Gastrocnemius medialis (tissue), 4 donors: ENCODE measurements at regions not wholly inside any gene's neighbourhood (a gene's known extent, or its start where the extent isn't known, plus 50 kb on each side); places are given as distances from the start of the nearest gene placed in this dataset.

Experiments
- ATAC-seq, 2 donors: fragments of 150-250 bp; one replicate each; pipeline ENCODE4 v1.9.1; 2016
- DNase-seq, 2 donors: peaks; one replicate each; pipeline ENCODE4 v3.0.0-alpha.2; 2019
- H3K27ac ChIP-seq, 4 donors: fragments of 200-600 bp; sonication (generic); 1 replicate in 1 of 4; 2 replicates in 3 of 4; pipeline ENCODE4 v1.5.1; 2016 to 2018; ENCODE audit warnings: mild to moderate bottlenecking in 2 of 4, moderate library complexity in 1 of 4
- H3K27me3 ChIP-seq, 3 donors: fragments of 200-600 bp; sonication (generic) in 2 of 3; 1 replicate in 1 of 3; 2 replicates in 2 of 3; pipeline versions ENCODE4 v1.5.1 to v1.6.0; 2016 to 2019; ENCODE audit warnings: mild to moderate bottlenecking in 1 of 3, moderate library complexity in 1 of 3
- H3K36me3 ChIP-seq, 2 donors: fragments of 200-600 bp; sonication (generic) in 1 of 2; one replicate each; pipeline ENCODE4 v1.5.1; 2017 to 2018
- H3K4me1 ChIP-seq, 2 donors: fragments of 200-600 bp; sonication (generic) in 1 of 2; one replicate each; pipeline ENCODE4 v1.5.1; 2016 to 2017; ENCODE audit warnings: mild to moderate bottlenecking in 2 of 2
- H3K4me3 ChIP-seq, 4 donors: fragments of 200-600 bp; sonication (generic) in 3 of 4; 1 replicate in 1 of 4; 2 replicates in 3 of 4; pipeline ENCODE4 v1.5.1; 2016 to 2019; ENCODE audit warnings: mild to moderate bottlenecking in 2 of 4
- H3K9me3 ChIP-seq, 3 donors: fragments of 200-600 bp; sonication (generic) in 2 of 3; 1 replicate in 1 of 3; 2 replicates in 2 of 3; pipeline ENCODE4 v1.5.1; 2016 to 2019
- POLR2A ChIP-seq, 2 donors: fragments of 450-650 bp; IDR thresholded peaks; one replicate each; pipeline ENCODE4 v1.6.1; 2017; ENCODE audit warnings: antibody characterized with exemption in 2 of 2, mild to moderate bottlenecking in 2 of 2, moderate library complexity in 2 of 2
- in situ Hi-C, 4 donors: fragments of 200-750 bp; cut with MboI; loops; one replicate each; pipeline versions ENCODE4 v1.15.0 to v1.8.0; 2017; ENCODE audit warnings: low sequenced_read_pairs in 4 of 4
- intact Hi-C: fragments of 100-400 bp; cut with DNase I; formaldehyde crosslinking; loops from one replicate; pipeline ENCODE4 v1.15.1; 2023; ENCODE audit warnings: low total_unique reads
- TF ChIP-seq, protein P1 (sequence below), 5 experiments: fragments of 450-650 bp in 3 of 5; fragments of 200-600 bp in 2 of 5; sonication (generic) in 2 of 5; IDR thresholded peaks in 4 of 5; conservative IDR thresholded peaks in 1 of 5; 1 replicate in 4 of 5; 2 replicates in 1 of 5; pipeline ENCODE4 v1.5.1; 2016 to 2019; ENCODE audit warnings: antibody characterized with exemption in 5 of 5, mild to moderate bottlenecking in 3 of 5, moderate library complexity in 3 of 5

DNA sequence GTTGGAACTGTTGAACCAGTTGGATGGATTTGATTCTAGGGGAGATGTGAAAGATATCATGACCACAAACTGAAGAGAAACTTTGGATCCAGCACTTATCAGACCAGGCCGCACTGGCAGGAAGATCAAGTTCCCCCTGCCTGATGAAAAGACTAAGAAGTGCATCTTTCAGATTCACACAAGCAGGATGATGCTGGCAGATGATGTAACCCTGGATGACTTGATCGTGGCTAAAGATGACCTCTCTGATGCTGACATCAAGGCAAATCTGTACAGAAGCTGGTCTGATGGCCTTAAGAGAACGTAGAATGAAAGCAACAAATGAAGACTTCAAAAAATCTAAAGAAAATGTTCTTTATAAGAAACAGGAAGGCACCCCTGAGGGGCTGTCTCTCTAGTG lies 72.8 kb upstream of the CDYL start:
- H3K4me1 ChIP-seq: no peaks in the 10 kb centered on the region
- H3K4me3 ChIP-seq: no peak overlapping the region
- DNase-seq (no peak), ATAC-seq (no peak)
- H3K27ac ChIP-seq: no peak overlapping the region
- no peaks in the 10 kb centered on the region for H3K9me3 ChIP-seq
- no peak for TF ChIP-seq POLR2A (IDR thresholded peaks at IDR 0.05)
- TF ChIP-seq, protein P1, sequence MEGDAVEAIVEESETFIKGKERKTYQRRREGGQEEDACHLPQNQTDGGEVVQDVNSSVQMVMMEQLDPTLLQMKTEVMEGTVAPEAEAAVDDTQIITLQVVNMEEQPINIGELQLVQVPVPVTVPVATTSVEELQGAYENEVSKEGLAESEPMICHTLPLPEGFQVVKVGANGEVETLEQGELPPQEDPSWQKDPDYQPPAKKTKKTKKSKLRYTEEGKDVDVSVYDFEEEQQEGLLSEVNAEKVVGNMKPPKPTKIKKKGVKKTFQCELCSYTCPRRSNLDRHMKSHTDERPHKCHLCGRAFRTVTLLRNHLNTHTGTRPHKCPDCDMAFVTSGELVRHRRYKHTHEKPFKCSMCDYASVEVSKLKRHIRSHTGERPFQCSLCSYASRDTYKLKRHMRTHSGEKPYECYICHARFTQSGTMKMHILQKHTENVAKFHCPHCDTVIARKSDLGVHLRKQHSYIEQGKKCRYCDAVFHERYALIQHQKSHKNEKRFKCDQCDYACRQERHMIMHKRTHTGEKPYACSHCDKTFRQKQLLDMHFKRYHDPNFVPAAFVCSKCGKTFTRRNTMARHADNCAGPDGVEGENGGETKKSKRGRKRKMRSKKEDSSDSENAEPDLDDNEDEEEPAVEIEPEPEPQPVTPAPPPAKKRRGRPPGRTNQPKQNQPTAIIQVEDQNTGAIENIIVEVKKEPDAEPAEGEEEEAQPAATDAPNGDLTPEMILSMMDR (IDR thresholded peaks at IDR 0.05 in 4 of 5, conservative IDR thresholded peaks at IDR 0.05 in 1 of 5): no peak
- in situ Hi-C loops (no loop called here), intact Hi-C loops (no loop called here)
- H3K36me3 ChIP-seq: no peaks in the 10 kb centered on the region
- H3K27me3 ChIP-seq: no peaks in the 10 kb centered on the region

DNA sequence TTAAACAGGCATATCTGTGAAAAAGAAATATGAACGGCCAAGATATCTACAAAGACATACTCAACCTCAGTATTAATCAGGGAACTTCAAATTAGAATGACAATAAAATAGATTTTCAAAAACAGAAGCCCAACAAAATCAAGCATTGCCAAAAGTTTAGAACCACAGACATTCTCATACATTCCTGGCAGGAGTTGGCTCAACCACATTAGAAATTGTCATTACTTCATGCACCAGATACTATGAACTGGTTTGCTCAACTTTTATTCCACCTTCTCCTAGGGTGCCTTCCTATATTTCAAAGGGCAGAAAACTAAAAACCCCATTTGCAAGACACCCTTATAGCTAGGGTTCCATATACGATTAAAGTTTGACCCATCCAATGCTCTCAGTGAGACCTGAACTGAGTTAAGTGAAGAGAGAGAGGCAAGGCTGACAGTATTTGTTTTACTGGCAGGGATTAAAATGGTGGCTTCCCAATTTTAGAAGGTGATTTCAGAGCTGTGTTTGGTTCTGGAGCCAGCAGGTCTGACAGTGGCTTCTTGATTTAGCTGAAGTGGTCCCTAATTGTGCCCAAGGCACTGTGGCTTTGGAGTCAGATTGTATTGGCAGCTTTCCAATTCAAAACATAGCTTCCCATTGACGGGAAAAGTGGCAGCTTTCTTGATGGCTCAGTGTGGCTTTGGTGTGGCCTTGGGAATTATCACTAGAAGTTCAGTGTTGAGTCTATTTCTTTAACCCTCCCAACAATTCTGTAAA lies 77.1 kb upstream of the CDYL start:
- no peaks in the 10 kb centered on the region for H3K27me3 ChIP-seq
- H3K27ac ChIP-seq: no peak overlapping the region
- no peaks in the 10 kb centered on the region for H3K9me3 ChIP-seq
- TF ChIP-seq, protein P1 (IDR thresholded peaks at IDR 0.05 in 4 of 5, conservative IDR thresholded peaks at IDR 0.05 in 1 of 5): no peak
- TF ChIP-seq POLR2A (IDR thresholded peaks at IDR 0.05): no peak
- no peak overlapping the region for H3K4me3 ChIP-seq
- no peaks in the 10 kb centered on the region for H3K36me3 ChIP-seq
- H3K4me1 ChIP-seq: no peaks in the 10 kb centered on the region
- DNase-seq: no peak
- no peak for ATAC-seq
- intact Hi-C loops: no loop called here
- in situ Hi-C loops: no loop called here

DNA sequence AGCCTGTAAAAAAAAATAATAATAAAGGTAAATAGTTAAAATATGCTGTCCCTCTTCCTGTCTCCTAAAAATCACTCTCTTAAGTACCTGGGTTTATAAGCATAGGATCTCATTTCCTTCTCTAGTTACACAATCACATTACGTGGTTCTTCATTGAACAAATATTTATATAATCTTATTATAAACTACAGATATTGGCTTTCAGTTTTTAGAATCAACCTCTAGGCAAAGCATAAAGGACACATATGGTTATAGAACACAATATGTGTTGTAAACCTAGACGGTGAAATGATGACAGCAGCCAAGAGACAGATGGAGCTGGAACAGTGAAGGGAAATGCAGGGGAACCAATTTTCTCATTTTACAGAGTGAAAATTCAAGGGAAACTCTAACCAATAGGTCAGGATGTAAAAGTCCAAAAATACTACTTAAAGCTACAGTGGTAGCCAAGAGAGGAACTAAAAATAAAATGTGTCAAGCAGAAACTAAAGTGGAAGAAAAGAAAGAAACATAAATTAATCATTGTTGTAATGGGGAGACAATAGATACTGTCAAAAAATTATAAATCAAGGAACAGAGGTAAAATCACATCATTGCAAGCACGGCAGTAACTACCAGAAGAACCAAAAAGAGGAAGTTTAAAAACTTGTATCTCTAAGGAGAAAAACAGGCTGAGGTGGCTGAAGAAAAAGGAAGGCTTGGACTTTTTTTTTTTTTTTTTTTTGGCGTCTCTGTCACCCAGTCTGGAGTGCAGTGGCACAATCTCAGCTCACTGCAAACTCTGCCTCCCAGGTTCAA lies 82.8 kb upstream of the CDYL start:
- ATAC-seq: no peak
- in situ Hi-C loops: no loop called here

DNA sequence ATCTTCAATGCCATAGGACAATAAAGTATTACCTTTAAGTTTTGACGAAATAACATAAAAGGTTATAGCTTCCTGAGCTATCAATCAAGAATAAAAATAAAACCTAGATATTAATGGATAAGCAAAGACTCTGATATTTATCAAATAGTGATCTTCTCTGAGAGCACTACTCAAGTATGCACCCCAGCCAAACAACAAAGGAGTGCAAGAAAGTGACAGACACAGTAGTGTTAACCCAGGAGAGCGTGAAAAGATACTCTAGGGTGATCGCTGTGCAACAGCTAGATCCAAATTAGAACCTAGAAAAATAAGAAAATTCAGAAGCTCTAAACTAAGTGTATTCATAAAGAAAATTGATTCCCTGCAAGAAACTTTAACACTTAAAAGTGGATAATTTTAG lies 83.5 kb upstream of the CDYL start:
- intact Hi-C loops (no loop called here), in situ Hi-C loops (no loop called here)
- no peaks in the 10 kb centered on the region for H3K36me3 ChIP-seq
- H3K9me3 ChIP-seq: no peaks in the 10 kb centered on the region
- ATAC-seq (no peak), DNase-seq (no peak)
- H3K27me3 ChIP-seq: no peaks in the 10 kb centered on the region
- no peak overlapping the region for H3K4me3 ChIP-seq
- TF ChIP-seq, protein P1 (IDR thresholded peaks at IDR 0.05 in 4 of 5, conservative IDR thresholded peaks at IDR 0.05 in 1 of 5): no peak
- TF ChIP-seq POLR2A (IDR thresholded peaks at IDR 0.05): no peak
- H3K27ac ChIP-seq: no peak overlapping the region
- H3K4me1 ChIP-seq: no peaks in the 10 kb centered on the region

More for the DNA sequence above, 82.8 kb upstream of the CDYL start:
- Histone ChIP-seq H3K36me3 (no peaks in the 10 kb centered on the region), H3K27ac (no peak overlapping the region), H3K27me3 (no peaks in the 10 kb centered on the region), H3K9me3 (no peaks in the 10 kb centered on the region), H3K4me1 (no peaks in the 10 kb centered on the region), H3K4me3 (no peak overlapping the region)
- intact Hi-C loops: no loop called here
- DNase-seq: no peak
- no peak for TF ChIP-seq POLR2A (IDR thresholded peaks at IDR 0.05)
- TF ChIP-seq, protein P1 (IDR thresholded peaks at IDR 0.05 in 4 of 5, conservative IDR thresholded peaks at IDR 0.05 in 1 of 5): no peak
